A549 (cell line): ENCODE measurements at regions not wholly inside any gene's neighbourhood (a gene's known extent, or its start where the extent isn't known, plus 50 kb on each side); places are given as distances from the start of the nearest gene placed in this dataset.

Experiments used
- ATAC-seq, 2 experiments: fragments of 200-7000 bp in 1 of 2; fragments of >200 bp in 1 of 2; cut with Nextera tagmentation in 1 of 2; cut with Tn5 transposase in 1 of 2; 3 replicates each; pipeline versions ENCODE4 v1.8.0 to v1.9.1; 2018 to 2020; ENCODE audit warnings: mild to moderate bottlenecking in 1 of 2, moderate library complexity in 1 of 2
- CTCF ChIA-PET: fragments of 300-600 bp; sonication (Branson Sonifier 250); formaldehyde crosslinking; extraction: SDS; loops from one replicate; lab custom pipeline; 2021; ENCODE audit warnings: antibody characterized with exemption, inconsistent platforms; lab: Yijun Ruan, JAX
- POLR2A ChIA-PET: fragments of 350-600 bp; formaldehyde crosslinking; extraction: SDS; loops from one replicate; lab custom pipeline; 2021; ENCODE audit warnings: antibody characterized with exemption, inconsistent platforms; lab: Yijun Ruan, JAX
- DNase-seq, 2 experiments: peaks; one replicate each; pipeline versions ENCODE4 v3.0.0 to v3.0.0-alpha.2; 2011 to 2016; ENCODE audit warnings: low read depth in 1 of 2, low spot score in 1 of 2
- FAIRE-seq: peaks from 2 replicates; lab custom pipeline; 2011; peaks lifted over from hg19 to GRCh38; lab: Jason Lieb, UNC
- H3K27ac ChIP-seq, 2 experiments: fragments of >200 bp; sonication (Bioruptor Twin); formaldehyde crosslinking; 3 replicates each; pipeline ENCODE4 v1.5.1; 2016 to 2017
- H3K4me1 ChIP-seq: fragments of >200 bp; sonication (Bioruptor Twin); formaldehyde crosslinking; 3 replicates; pipeline ENCODE4 v1.6.1; 2016
- H3K4me2 ChIP-seq: fragments of >200 bp; sonication (Bioruptor Twin); formaldehyde crosslinking; 3 replicates; pipeline ENCODE4 v1.6.1; 2016
- H3K4me3 ChIP-seq: fragments of >200 bp; sonication (Bioruptor Twin); formaldehyde crosslinking; 3 replicates; pipeline ENCODE4 v1.5.1; 2016
- H3K9me3 ChIP-seq: fragments of >200 bp; sonication (Bioruptor Twin); formaldehyde crosslinking; 3 replicates; pipeline ENCODE4 v1.6.1; 2016
- ATOH8 ChIP-seq: fragments of 250-450 bp; sonication (Bioruptor Pico); IDR thresholded peaks from 2 replicates; pipeline ENCODE4 v1.5.0; 2020; ENCODE audit warnings: low read depth, mild to moderate bottlenecking, moderate library complexity
- BCL3 ChIP-seq: fragments of >200 bp; sonication (Bioruptor Twin); formaldehyde crosslinking; IDR thresholded peaks from 3 replicates; pipeline ENCODE4 v1.6.1; 2016
- CHD2 ChIP-seq: fragments of 150-350 bp; IDR thresholded peaks from 2 replicates; pipeline ENCODE4 v1.6.1; 2014; ENCODE audit warnings: low read length; ENCODE audit not compliant: partially characterized antibody
- CHD4 ChIP-seq: fragments of 200-600 bp; sonication (generic); IDR thresholded peaks from 2 replicates; pipeline ENCODE4 v1.6.1; 2016; ENCODE audit warnings: antibody characterized with exemption, mild to moderate bottlenecking, borderline replicate concordance
- FOSL2 ChIP-seq, 2 experiments: fragments of 450-650 bp in 1 of 2; fragments of >200 bp in 1 of 2; sonication (Bioruptor Twin) in 1 of 2; formaldehyde crosslinking; IDR thresholded peaks; 2 replicates each; pipeline versions ENCODE4 v1.5.0 to v1.6.1; 2016 to 2020; ENCODE audit warnings: mild to moderate bottlenecking in 1 of 2, moderate library complexity in 1 of 2
- HDAC2 ChIP-seq: fragments of 200-600 bp; sonication (generic); IDR thresholded peaks from 2 replicates; pipeline ENCODE4 v1.6.1; 2016
- HMGXB4 ChIP-seq: fragments of 250-450 bp; sonication (Bioruptor Pico); IDR thresholded peaks from 2 replicates; pipeline ENCODE4 v1.5.0; 2021; ENCODE audit warnings: mild to moderate bottlenecking, moderate library complexity, borderline replicate concordance
- HOXA7 ChIP-seq: fragments of 250-450 bp; sonication (Bioruptor Pico); IDR thresholded peaks from 2 replicates; pipeline ENCODE4 v1.5.0; 2020; ENCODE audit warnings: mild to moderate bottlenecking, moderate library complexity
- KDM1A ChIP-seq: fragments of 200-600 bp; sonication (generic); IDR thresholded peaks from 2 replicates; pipeline ENCODE4 v1.6.1; 2016; ENCODE audit warnings: low read depth, mild to moderate bottlenecking
- MAFK ChIP-seq: fragments of 450-650 bp; IDR thresholded peaks from 2 replicates; pipeline ENCODE4 v1.6.1; 2014; ENCODE audit not compliant: partially characterized antibody
- NFE2L2 ChIP-seq: fragments of 150-350 bp; conservative IDR thresholded peaks from 2 replicates; pipeline ENCODE4 v1.6.1; 2014; ENCODE audit warnings: low read length
- NR3C1 ChIP-seq: fragments of >200 bp; sonication (Bioruptor Twin); formaldehyde crosslinking; IDR thresholded peaks from 3 replicates; pipeline ENCODE4 v1.6.1; 2017
- PHF8 ChIP-seq: fragments of 200-600 bp; sonication (generic); IDR thresholded peaks from 2 replicates; pipeline ENCODE4 v1.6.1; 2016; ENCODE audit warnings: low read depth, mild to moderate bottlenecking, antibody characterized with exemption, moderate library complexity, borderline replicate concordance
- POLR2AphosphoS2 ChIP-seq: conservative IDR thresholded peaks from 2 replicates; pipeline ENCODE4 v1.6.1; 2012; ENCODE audit warnings: low read length, improper control_type of control experiment, inconsistent platforms
- RAD21 ChIP-seq, 2 experiments: fragments of >200 bp in 1 of 2; sonication (Bioruptor Twin) in 1 of 2; formaldehyde crosslinking in 1 of 2; IDR thresholded peaks in 1 of 2; conservative IDR thresholded peaks in 1 of 2; 2 replicates in 1 of 2; 3 replicates in 1 of 2; pipeline ENCODE4 v1.6.1; 2012 to 2018; ENCODE audit warnings: inconsistent platforms in 1 of 2
- RCOR1 ChIP-seq: fragments of 150-350 bp; IDR thresholded peaks from 2 replicates; pipeline ENCODE4 v1.6.1; 2014; ENCODE audit warnings: antibody characterized with exemption, low read length, low read depth
- RNF2 ChIP-seq: fragments of 200-600 bp; sonication (generic); IDR thresholded peaks from 2 replicates; pipeline ENCODE4 v1.6.1; 2016; ENCODE audit warnings: low read depth, mild to moderate bottlenecking, antibody characterized with exemption, moderate library complexity, borderline replicate concordance
- TFCP2L1 ChIP-seq: fragments of 250-450 bp; sonication (Bioruptor Pico); IDR thresholded peaks from 2 replicates; pipeline ENCODE4 v1.5.0; 2021; ENCODE audit warnings: mild to moderate bottlenecking
- ZFP36 ChIP-seq: fragments of 450-650 bp; IDR thresholded peaks from 2 replicates; pipeline ENCODE4 v1.6.1; 2014; ENCODE audit warnings: borderline replicate concordance; ENCODE audit not compliant: partially characterized antibody
- ZNF302 ChIP-seq: fragments of 250-450 bp; sonication (Bioruptor Pico); IDR thresholded peaks from 2 replicates; pipeline ENCODE4 v1.9.0; 2021; ENCODE audit warnings: inconsistent platforms, mild to moderate bottlenecking, moderate library complexity
- WGBS: methylation state at CpG from one replicate; pipeline ENCODE4 v1.1.6; 2017; ENCODE audit errors: missing lambda C conversion rate; 5-methylcytosine and 5-hydroxymethylcytosine counted together

- Histone ChIP-seq H3K9me3 (no peaks in the 10 kb centered on the region), H3K4me2 (no peak overlapping the region), H3K4me3 (no peak overlapping the region), H3K4me1 (no peaks in the 10 kb centered on the region)
- no peak for ATAC-seq
- POLR2A ChIA-PET, result no interaction called here
- no peak for DNase-seq
- TF ChIP-seq PHF8 (no peak), POLR2AphosphoS2 (no peak), ZNF302 (CRISPR knock-in tag) (no peak), ATOH8 (CRISPR knock-in tag) (no peak), ZFP36 (no peak), HDAC2 (no peak), TFCP2L1 (CRISPR knock-in tag) (no peak), RNF2 (no peak), RCOR1 (no peak), MAFK (no peak)
- TF ChIP-seq, all 56 proteins: peak for 0
- FAIRE-seq, result no peak
- CTCF ChIA-PET, result no interaction called here
- no peak overlapping the region for H3K27ac ChIP-seq
Observed at GRCh38 chr3:8329598-8329997, 172.0 kb upstream of the LMCD1 start.

- FAIRE-seq (no peak), ATAC-seq (no peak), DNase-seq (peak in 1 of 2 experiments; percentile 7)
- Histone ChIP-seq H3K4me3 (no peak overlapping the region), H3K4me2 (no peak overlapping the region), H3K4me1 (no peaks in the 10 kb centered on the region), H3K9me3 (no peaks in the 10 kb centered on the region), H3K27ac (no peak overlapping the region)
- POLR2A ChIA-PET, result no interaction called here
- CTCF ChIA-PET, result interaction anchor here (1.4 kb wide), 1 partner anchor 966 kb away, joined by 3 read pairs; no protein-coding TSS in a partner anchor
- WGBS, result 48% methylated on average over 8 of the region's 8 CpGs
- TF ChIP-seq CHD2 (no peak), NR3C1 (no peak), HDAC2 (no peak), CHD4 (no peak), NFE2L2 (no peak), POLR2AphosphoS2 (no peak)
Observed at GRCh38 chr3:8336456-8336855, 165.2 kb upstream of the LMCD1 start.

- CTCF ChIA-PET, result no interaction called here
- 34% methylated on average over 2 of the region's 2 CpGs for WGBS
Observed at GRCh38 chr3:8338424-8338823, 163.2 kb upstream of the LMCD1 start.

More at GRCh38 chr3:8338424-8338823, 163.2 kb upstream of the LMCD1 start:
- H3K27ac ChIP-seq, result no peak overlapping the region
- ATAC-seq (no peak), DNase-seq (no peak), FAIRE-seq (no peak)
- POLR2A ChIA-PET, result no interaction called here
- no peak overlapping the region for H3K4me2 ChIP-seq
- H3K4me3 ChIP-seq, result no peak overlapping the region
- no peaks in the 10 kb centered on the region for H3K4me1 ChIP-seq
- no peak for TF ChIP-seq HOXA7 (CRISPR knock-in tag)
- no peak for TF ChIP-seq RAD21 (conservative IDR thresholded peaks at IDR 0.05 in 1 of 2, IDR thresholded peaks at IDR 0.05 in 1 of 2)
- TF ChIP-seq CHD2, result no peak
- no peak for TF ChIP-seq NFE2L2
- TF ChIP-seq KDM1A, result no peak
- TF ChIP-seq BCL3, result no peak
- no peak for TF ChIP-seq FOSL2 (IDR thresholded peaks at IDR 0.05)
- TF ChIP-seq FOSL2 (CRISPR knock-in tag; IDR thresholded peaks at IDR 0.05), result peak; percentile 18; the same call in 1 of the 2 replicates
- TF ChIP-seq HMGXB4, result no peak
- TF ChIP-seq, all 56 proteins: peak for 1
- H3K9me3 ChIP-seq, result no peaks in the 10 kb centered on the region
